ENCODE measurements at regions not wholly inside any gene's neighbourhood (a gene's known extent, or its start where the extent isn't known, plus 50 kb on each side); places are given as distances from the start of the nearest gene placed in this dataset.
"Not testable (repeated sequence)": the region's sequence is repeated elsewhere in the genome, so short reads cannot be mapped to it uniquely, and the experiment has no call there.

GRCh38 chr5:97234380-97234779 is 51.3 kb upstream of the RIOK2 start:
- not testable (repeated sequence) for DNase-seq

DNA sequence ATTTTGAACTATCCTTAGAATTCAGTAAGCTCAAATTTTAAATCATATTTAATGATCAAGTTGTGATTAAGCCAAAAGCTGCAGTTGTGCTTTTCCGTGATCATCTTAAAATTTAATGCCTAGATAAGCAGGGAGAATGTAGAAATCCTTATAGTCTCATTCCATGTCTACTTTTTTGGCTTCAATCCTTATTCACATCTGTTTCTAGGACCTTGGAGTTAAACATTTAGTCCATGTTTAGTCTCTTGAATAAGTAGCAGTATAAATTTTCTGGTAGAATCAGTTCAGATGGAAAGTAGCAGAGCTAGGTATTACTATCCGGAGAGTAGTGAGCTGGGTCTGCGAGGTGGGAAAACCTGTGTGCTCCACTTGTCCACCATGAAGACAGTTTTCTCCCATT is 59.3 kb upstream of the RIOK2 start:
- DNase-seq = no peak

DNA sequence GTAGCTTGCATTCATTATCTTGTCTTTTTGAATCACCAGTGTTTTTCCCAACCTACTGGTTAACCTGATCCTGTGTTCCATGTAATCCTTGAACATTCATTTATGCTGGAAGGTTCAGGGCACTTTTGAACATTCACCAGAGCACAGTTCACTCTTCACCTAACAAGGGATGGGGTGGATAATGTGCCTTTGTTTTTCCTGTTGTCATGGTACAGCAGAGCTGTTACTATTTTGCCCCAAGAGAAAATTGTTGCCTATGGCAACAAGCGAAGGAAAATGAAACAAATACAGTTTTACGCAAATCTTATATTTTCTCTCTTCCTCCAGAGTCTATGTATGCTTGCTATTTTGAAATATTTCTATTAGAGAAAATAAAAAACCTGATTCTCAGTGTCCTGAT is 60.3 kb upstream of the RIOK2 start:
- DNase-seq = no peak

DNA sequence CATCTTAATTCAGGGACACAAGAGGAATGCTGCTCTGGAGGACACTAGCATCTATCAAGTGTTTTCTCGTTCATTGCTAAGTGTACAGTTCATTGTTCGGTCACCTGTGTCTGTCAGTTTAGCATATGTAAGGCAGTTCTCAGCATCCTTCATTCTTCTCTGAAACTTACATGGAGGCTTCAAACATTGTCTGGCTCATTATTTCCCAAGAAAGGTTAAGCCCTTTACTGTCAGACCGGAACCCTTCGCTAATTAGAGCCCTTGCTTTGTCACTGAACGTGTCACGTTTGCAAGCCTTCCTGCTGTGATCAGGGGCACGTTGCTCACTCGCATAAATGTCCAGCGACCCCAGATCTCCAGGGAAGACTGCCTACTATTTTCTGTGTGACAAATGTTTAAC is 62.3 kb upstream of the RIOK2 start:
- DNase-seq = no peak

- DNase-seq = no peak
These were observed 67.1 kb upstream of the RIOK2 start for GRCh38 chr5:97250113-97250512.

- DNase-seq = no peak
These were observed 83.0 kb upstream of the RIOK2 start for GRCh38 chr5:97266076-97266475.

- no peak for DNase-seq
These were observed 83.5 kb upstream of the RIOK2 start for GRCh38 chr5:97266576-97266975.

GRCh38 chr5:97267767-97268166 is 84.7 kb upstream of the RIOK2 start:
- DNase-seq = no peak

GRCh38 chr5:97276474-97277120 is 93.5 kb upstream of the RIOK2 start:
- no peak for DNase-seq

DNA sequence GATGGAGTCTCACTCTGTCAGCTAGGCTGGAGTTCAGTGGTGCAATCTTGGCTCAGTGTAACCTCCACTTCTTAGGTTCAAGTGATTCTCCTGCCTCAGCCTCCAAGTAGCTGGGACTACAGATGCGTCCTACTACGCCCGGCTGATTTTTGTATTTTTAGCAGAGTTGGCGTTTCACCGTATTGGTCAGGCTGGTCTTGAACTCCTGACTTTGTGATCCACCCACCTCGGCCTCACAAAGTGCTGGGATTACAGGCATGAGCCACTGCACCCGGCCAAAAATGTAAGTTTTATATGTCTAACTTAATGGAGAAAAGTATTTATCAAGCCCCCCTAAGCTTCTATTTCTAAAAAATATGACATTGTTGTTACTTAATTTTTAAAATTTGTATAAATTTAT is 98.2 kb upstream of the RIOK2 start:
- no peak for DNase-seq

DNA sequence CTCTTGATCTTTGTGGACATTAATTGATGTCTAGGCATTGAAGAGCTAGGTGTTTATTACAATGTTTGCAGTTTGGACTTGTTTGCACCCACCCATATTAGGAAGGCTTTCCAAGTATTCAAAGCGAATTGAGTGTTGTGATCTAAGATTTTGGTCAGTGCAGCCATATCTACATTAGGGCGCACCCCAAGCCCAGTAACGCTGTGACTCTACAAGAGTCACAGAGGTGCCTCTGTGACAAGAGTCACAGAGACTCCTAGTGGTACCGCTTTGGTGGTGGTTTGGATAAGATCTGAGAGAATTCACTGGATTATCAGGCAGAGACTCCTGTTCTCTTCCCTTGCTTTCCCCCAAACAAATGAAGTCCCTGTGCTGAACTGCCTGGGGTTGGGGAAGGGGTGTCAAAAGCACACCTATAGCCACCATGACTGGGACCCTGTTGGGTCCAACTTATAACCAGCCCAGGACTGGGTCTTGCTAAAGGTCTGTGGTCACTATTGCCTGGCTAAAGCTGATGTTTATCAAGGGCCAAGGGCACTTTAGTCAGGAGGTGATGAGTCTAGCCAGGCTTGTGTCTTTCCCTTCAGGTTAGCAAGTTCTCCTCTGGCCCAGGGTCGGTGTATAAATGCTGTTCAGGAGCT is 114.1 kb upstream of the RIOK2 start:
- DNase-seq = no peak

GRCh38 chr5:97297704-97298091 is 114.7 kb upstream of the RIOK2 start:
- DNase-seq = no peak

- not testable (repeated sequence) for DNase-seq
These were observed 118.1 kb upstream of the RIOK2 start for GRCh38 chr5:97301181-97301580.

DNA sequence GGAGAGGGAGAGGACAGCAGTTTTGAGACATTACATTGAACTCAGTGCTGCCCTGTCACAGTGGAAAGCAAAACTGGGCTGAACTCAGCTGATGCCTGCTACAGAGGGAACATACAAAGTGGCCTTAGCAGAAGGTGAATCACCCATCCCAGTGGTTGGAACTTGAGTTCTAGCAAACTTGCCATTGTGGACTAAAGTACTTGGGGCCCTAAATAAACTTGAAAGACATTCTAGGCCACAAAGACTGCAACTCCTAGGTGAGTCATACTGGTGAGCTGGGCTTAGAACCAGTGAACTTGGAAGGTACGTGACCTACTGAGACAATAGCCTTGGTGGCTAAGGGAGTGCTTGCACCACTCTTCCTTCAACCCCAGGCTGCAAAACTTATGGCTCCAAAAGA is 155.7 kb upstream of the RIOK2 start:
- DNase-seq = no peak

DNA sequence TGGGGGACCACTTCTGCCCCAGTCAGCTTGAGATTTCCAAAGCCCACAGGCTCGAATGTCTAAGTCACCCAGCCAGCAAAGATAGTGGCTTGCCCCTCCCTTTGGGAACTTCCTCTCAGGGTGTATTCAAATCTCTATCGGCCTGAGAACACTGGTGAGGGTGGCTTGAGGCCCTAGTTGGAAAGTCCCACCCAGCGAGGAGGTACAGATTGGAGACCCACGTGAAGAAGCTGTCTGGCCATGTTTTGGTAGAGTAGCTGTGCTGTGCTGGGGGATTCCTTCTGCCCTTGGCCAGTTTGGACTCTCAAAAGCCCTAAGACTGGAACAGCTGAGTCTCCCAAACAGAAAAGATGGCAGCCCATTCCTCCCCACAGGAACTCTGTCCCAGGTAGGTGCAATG is 172.7 kb upstream of the RIOK2 start:
- DNase-seq = no peak

- DNase-seq = no peak
These were observed 180.5 kb upstream of the RIOK2 start for GRCh38 chr5:97363577-97363976.

DNA sequence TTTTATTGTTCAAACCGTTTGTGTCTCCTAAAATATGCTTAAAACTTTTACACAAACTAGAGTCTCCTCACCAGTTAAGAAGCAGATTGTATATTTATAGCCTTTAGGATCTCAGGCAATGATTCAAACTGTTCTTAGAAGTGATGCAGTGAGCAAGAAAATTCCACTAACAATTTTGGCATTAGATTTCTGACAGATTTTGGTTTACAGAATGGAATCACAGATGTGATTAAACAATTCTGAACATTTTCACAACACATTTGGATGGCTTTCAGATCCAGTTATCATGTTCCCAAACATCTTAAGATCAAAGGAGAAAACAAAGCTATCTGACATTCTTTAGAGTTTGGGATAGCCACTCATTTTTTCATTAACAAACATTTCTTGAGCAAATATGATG is 181.7 kb upstream of the RIOK2 start:
- DNase-seq = no peak

- no peak for DNase-seq
These were observed 182.3 kb upstream of the RIOK2 start for GRCh38 chr5:97365163-97365845.

DNA sequence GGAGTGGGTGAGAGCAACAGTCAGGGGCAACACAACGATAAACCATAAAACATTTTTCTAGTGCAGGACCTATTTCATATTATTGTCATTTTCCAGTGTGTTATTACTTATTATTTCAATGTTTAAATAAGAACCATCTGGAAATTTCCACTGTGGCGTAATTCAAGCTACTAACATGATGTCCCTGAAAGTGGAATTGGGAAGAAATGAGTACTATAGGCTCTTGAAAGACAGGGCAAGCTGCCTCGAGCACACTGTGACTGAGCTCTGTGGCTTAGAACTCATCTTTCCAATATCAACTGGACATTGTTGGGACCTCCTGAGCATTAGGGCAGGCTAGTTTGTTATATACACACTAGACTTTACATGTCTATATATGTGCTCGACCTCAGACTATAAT is 182.9 kb upstream of the RIOK2 start:
- DNase-seq = no peak

DNA sequence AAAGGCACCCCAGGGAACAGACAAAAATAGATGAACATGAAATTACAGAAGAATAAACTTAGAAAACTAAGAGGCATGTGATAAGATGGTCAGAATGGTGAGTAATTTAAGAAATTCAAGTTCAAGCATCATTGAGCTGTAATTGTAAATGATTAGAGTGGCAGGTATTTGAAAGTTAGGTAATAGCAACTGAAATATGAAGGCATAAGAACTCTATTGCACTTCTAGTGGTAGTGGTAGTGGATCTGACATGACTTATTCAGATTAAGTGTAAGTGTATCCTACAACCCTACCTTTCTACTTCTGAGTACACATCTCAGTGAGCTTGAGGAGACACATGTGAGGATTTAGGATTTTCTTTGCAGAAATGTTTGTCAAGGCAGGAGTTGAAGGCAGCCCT is 192.9 kb upstream of the RIOK2 start:
- DNase-seq = no peak

- DNase-seq = no peak
These were observed 194.5 kb upstream of the RIOK2 start for GRCh38 chr5:97377582-97377981.

- DNase-seq = no peak
These were observed 200.9 kb upstream of the RIOK2 start for GRCh38 chr5:97383996-97384395.

DNA sequence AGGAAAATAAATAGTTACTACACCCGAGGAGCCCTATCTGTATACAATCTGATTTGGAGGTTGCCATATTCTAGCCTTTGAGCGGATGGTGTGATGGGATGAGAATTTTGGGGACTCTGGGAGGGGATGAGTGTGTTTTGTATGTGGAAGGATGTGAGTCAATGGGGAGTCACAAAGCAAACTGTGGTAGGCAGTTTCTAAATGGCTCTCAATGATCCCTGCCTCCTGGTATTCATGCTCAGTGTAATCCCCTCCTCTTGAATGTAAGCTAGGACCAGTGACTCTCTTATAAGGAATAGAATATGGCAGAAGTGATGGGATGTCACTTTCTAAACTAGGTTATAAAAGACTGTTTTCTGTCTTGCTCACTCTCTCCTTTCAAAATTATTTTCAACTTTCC is 205.7 kb upstream of the RIOK2 start:
- no peak for DNase-seq

DNA sequence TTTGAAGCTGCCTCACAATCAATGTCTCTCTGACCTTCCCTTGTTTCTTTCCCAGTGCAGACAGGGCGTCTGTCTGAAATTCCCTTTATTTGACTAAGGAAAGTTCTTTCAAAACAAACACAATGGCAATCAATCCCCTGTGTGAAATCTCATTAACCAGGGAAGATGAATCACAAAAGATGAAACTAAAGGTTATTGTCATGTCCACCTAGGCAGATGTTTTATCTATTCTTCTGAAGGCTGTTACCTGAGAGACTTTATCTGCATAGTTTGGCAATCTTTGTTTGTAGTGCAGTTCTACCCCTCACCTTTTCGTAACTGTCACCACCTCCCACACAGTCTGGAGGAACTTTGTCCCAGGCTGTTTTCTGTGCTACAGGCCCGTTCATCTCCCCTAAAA is 217.5 kb upstream of the RIOK2 start:
- no peak for DNase-seq

GRCh38 chr5:97405941-97406340 is 222.9 kb upstream of the RIOK2 start:
- no peak for DNase-seq
